Putamen (tissue), 1 donor: ENCODE measurements at regions not wholly inside any gene's neighbourhood (a gene's known extent, or its start where the extent isn't known, plus 50 kb on each side); places are given as distances from the start of the nearest gene placed in this dataset.
A peak's percentile ranks its signal among the peaks of the same experiment; 100 is the strongest.
"Not testable (repeated sequence)": the region's sequence is repeated elsewhere in the genome, so short reads cannot be mapped to it uniquely, and the experiment has no call there.

ENCODE experiments used
- DNase-seq: peaks from one replicate; pipeline ENCODE4 v3.0.0-alpha.2; 2016; ENCODE audit warnings: low spot score

- DNase-seq, result no peak
These were observed 165.4 kb upstream of the CITED2 start for GRCh38 chr6:139539852-139540251.

DNA sequence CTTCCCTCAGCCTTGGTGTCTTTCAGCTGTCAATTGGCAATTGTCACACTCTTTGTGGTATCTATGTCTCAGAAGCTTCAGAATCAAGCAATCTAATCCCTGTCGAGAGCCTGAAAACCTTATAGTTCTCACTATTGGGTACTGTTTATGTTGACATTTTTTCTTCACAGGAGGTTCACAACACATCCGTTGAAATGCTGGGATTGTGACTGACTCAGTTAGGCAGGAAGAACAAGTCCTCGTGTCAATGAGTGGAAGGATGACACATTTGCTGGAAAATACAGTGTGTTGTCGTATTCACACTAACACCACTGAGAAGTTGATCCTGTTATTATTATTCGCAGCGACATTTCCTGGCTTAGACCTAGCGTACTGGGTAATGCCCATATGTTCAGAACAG, 163.9 kb upstream of the CITED2 start:
- DNase-seq, result no peak

DNA sequence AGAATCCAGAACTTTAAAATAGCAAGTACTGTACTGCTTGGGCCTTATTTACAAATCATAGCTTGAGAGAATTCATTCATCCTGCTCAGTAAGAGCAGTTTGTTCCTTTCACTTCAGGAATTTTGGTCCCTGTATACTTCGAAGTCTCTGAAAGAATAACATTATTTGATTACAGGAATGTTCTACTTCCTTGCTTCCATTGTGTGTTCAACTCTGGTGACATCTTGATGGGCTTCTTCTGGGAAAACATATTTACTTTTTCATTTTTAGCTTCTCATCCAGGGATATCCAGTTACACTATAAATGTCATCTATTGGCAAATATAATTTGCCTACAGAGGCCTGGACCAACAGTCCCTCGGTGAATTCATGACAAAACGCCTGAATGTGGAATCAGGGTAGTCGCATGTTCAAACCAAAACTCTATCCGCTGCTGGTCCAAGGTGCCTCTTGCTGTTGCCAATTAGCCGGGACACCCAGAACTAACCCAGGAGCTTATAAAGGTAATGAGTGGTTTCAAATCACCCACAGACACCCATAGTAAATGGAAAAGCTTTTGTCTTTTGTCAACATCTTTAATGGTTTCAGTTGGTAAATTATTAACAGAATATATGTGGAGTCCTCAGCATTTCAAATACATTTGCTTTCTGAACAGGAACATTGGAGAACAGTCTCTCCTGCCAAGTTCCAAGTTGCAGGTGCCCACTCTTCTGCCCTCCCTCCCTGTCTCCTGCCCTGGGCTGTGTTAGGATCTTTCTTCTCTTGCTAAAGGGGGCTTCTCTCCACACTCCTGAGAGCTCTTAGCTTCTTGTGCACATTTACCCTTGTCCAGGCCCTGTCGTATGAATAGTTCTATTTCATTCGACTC, 162.5 kb upstream of the CITED2 start:
- DNase-seq, result no peak

GRCh38 chr6:139534472-139535115, 160.1 kb upstream of the CITED2 start:
- no peak for DNase-seq

DNA sequence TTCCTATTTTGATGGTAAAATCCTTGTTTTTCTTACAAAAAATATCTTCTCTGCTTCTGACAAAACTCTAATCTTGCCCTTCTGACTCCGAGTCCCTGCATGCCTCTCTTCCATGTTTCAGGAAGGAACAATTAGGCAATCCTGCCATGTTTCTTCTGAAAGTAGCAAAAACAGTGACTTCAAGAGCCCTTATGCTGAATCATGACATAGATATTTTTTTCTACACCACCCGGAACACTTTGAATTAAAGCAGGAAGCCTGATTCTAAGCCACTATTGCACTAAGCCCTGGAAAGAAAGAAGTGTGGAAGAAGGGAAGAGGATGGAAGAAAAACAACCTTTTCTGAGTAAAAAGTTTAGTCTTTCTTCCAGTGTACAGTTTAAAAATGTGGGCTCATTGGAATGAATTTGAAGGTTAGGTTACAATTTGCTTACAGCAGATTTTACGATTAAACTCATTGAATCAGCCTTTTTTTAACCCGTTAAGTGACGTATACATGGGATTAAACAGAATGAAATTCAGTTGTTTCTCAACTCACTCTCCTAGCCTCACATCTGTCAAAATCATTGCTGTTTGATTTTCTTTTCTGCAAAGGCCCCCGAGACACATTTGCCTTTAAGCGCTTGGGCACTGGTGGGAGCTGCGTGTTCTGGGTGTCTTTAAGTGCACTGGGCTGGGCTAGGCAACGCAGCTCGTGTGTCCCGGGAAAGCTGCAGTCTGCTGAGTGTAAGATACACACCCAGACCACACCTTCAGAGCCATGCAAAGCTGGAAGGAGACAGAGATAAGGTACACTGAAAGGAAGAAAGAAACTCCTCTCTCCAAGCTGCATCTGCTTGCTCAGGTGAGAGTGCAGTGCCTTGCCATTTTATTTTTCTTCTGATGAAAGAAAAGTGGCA, 159.4 kb upstream of the CITED2 start:
- no peak for DNase-seq

- no peak for DNase-seq
These were observed 158.7 kb upstream of the CITED2 start for GRCh38 chr6:139533171-139533570.

DNA sequence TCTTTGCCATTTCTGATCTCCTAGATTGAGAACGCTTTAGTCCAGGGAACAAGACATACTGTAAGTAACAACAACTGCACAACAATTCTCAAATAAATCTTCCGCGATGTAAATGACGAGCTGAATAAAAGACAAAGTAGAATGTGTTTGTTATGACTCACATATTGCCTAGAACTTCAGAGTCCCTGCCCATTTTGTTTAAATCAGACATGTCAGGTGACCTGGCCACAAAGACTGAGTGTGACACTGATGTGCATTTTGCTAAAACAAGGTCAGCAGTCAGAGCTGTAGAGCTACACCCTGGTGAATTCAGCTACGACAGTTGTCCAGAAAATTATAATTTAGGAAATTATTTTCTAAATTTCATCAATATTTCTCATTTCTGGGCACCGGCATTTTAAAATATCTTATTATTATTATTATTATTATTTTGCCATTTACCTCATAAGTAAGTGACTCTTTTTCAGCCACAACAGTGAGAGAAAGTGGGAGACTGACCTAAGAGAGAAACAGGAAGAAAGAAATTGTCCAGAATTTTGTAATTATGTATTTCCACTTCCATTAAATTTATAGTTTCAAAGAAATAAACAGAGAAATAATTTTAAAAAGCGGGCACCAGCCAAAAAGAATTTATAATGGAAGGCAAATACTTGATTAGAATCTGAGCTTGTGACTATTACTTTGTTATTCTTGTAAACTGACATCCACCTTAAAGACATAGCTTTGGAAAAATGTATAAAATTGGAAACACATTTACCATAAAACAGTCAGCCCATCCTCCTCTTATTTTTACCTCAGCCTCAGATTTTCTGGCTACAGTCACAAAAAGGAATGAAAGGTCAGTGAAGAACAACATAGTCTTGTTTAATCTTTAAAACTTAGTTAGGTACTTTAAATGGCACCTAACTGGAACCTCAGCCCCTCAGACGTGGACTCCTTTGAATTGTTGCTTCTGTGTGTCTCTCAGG, 157.0 kb upstream of the CITED2 start:
- no peak for DNase-seq

DNA sequence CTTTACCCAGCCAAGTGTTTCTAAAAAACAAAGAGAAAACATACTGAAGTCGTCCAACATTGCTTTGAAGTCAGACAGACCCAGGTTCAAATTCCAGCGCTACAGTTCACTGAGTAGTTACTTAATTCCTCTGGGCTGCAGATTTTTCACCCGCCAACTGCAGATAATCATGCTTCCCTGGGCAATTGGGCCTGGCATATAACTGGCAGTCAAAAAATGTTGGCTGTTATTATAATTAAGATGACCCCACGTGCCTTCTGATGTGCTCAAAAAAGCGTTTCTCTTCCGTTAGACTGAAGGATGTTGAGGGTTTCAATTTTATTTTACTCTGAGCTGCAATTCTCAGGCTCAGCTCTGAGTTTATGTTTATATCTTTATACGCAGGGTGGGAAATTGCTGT, 156.1 kb upstream of the CITED2 start:
- no peak for DNase-seq

- DNase-seq, result no peak
These were observed 155.0 kb upstream of the CITED2 start for GRCh38 chr6:139529420-139529819.

- DNase-seq, result no peak
These were observed 154.0 kb upstream of the CITED2 start for GRCh38 chr6:139528471-139528870.

DNA sequence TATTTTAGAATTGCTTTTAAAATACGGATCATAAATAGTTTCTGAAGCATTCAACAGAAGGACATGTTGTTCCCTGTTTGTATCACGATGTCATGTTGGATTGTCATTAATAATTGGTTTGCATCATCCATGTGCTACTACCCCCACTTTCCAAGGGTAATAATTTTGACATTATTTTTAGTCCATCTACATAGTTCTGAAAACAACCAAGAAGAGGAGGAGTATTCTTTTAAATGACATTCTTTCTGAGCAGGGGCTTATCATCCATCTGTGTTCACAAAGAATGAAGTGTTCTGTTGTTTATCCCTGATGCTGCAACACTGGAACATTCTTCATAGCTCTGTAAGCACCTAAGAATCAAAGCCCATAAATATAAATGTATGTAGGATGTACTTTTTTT, 151.0 kb upstream of the CITED2 start:
- DNase-seq, result no peak

DNA sequence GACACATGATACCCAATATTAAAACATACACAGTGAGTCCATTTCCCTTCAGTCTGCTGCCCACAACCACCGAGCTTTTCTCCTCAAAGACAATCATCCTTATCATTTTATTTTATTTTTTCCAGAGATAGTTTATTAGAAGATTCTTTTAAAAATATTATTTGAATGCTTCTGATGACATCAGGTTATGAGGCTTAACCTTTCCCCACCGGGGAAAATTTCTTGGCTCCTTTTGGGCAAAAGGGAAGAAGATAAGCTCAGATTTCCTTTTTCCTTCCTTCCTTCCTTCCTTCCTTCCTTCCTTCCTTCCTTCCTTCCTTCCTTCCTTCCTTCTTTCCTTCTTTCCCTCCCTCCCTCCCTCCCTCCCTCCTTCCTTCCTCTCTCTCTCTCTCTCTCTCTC, 149.5 kb upstream of the CITED2 start:
- DNase-seq, result no peak

- no peak for DNase-seq
These were observed 148.2 kb upstream of the CITED2 start for GRCh38 chr6:139522511-139523220.

DNA sequence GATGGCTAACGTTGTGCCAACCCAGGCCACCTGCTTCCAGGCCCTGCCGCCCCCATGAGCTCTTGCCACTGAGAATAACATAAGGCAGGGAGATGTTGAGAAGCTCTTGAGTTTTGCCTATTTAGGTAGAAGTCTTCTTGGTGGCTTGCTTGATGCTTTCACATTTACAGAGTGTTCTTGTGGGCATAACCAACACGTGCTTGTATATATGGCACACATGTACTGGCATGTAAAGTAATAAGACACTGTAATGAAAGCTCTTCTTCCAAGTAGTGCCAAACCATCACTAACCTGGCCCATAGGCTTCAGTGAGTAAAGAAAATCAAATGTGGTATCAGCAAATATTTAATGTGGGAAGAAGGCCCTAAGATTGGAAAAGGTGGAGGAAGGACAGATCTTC, 146.9 kb upstream of the CITED2 start:
- DNase-seq, result no peak

DNA sequence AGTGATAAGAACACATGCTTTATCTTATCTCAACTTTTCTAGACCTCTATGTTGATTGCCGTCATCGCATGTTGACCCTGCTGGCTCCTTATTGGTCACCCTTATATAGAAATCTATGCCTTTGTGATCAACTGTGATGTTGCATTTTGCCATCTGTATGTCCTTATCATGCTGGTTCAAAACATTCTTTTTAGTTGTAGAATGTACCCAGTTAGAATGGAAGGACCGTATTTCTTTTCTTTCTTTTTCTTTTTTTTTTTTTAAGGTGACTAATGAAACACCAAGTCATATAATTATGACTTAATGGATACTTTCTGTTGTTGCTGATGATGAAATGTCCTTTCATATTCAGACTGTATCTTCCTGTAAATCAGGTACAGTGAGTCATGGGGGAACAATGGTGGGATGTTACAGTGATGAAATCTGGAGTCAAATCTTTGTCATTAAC, 145.9 kb upstream of the CITED2 start:
- DNase-seq, result no peak

- peak; percentile 71 for DNase-seq
These were observed 145.2 kb upstream of the CITED2 start for GRCh38 chr6:139519571-139520031.

GRCh38 chr6:139519097-139519496, 144.6 kb upstream of the CITED2 start:
- DNase-seq, result no peak

- DNase-seq, result no peak
These were observed 144.2 kb upstream of the CITED2 start for GRCh38 chr6:139518556-139519091.

GRCh38 chr6:139517998-139518555, 143.6 kb upstream of the CITED2 start:
- DNase-seq, result not testable (repeated sequence)

GRCh38 chr6:139515511-139515910, 141.1 kb upstream of the CITED2 start:
- DNase-seq, result peak; percentile 22
